Endometrium (tissue), 2 donors: ENCODE measurements at regions not wholly inside any gene's neighbourhood (a gene's known extent, or its start where the extent isn't known, plus 50 kb on each side); places are given as distances from the start of the nearest gene placed in this dataset.
"Not testable (repeated sequence)": the region's sequence is repeated elsewhere in the genome, so short reads cannot be mapped to it uniquely, and the experiment has no call there.

Experiments
- FAIRE-seq: peaks from 2 replicates; lab custom pipeline; 2012; peaks lifted over from hg19 to GRCh38; lab: Jason Lieb, UNC
- donor health status: control.
- donor health status: control.

- no peak for FAIRE-seq
Observed at GRCh38 chr5:38645508-38645907, 89.1 kb upstream of the LIFR start.

DNA sequence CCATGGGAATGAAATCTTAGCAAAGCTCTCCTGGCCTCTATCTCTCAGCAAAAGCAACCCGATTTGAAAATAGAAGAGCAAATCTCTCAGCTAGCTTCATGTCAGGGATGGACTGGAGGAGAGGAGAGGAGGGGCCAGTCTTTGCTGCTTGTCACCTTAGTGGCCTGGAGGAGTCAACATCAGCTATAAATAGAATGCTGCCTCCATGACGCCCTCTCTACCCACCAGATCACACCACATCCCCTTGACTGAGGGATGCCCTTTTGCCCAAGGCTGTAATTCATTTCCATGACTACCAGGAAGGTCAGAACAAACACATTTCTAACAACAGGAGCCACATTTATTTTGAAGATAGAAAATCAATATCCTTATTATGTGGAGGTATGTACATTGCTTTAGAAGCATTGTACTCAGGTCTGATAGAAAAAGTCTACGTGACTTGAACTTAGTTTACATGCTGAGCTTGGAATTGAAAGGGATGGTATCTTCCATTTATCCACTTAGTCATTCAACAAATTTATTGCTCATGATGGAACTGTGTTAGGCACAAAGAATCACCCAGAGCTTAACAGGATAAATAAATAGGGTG lies 92.4 kb upstream of the LIFR start:
- FAIRE-seq, result no peak

DNA sequence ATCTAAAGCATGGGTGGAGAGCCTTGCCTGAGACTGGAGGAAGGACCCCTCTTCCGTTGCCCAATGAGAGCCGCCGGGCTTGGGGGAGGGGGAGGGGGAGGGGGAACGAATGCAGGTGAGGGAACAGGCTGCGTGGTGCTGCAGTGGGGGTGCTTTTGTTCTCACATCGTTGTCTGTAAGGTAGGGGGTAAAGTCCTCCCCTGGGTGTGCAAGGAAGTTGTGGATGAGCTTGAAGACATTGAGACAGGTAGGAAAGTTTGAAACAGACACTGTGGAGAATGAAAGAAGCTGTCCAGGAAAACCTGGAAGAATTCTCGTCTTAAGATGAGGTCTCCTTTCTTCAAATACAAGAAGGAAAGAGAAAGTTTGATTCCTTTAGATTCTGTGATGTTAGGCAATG lies 94.1 kb upstream of the LIFR start:
- no peak for FAIRE-seq

GRCh38 chr5:38650946-38651345 lies 94.5 kb upstream of the LIFR start:
- no peak for FAIRE-seq

GRCh38 chr5:38651806-38652205 lies 95.4 kb upstream of the LIFR start:
- no peak for FAIRE-seq

- no peak for FAIRE-seq
Observed at GRCh38 chr5:38653389-38653788, 96.9 kb upstream of the LIFR start.

DNA sequence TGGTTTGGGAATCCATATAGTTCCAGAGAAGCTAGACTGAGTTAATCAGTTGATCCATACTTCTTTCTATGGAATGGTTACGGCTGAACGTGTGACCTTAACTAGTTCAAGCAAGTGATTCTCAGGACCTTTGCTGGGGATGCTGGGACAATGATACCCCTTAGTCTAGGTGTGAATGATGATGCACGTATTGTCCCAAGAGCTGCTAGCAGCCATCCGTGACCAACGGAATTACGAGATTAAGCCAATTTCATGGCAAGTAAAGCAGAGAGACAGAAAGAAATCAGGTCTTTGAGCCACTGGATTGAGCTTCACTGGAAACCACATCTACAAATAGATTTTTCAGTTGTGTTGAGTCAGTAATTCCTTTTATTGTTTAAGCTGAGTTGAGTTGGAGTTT lies 99.2 kb upstream of the LIFR start:
- FAIRE-seq, result no peak

- FAIRE-seq, result no peak
Observed at GRCh38 chr5:38656568-38656967, 100.1 kb upstream of the LIFR start.

DNA sequence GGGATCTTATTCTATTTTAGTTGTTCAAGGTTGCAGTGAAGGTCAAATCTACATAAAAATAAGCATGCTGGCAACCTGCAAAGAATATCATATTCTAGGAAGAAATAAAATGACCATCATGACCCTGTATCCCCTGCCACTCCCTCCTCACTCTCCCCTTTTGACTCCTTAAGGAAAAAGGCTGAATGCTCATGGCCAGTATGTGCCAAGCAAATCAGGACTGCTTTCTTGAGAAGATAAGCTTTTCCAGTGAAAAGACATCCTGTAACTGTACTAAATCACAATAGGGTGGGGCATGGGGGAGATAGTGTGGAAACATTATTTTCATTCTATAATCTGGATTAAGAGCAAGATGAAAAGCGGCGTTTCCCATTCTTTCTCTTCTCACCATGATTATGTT lies 100.6 kb upstream of the LIFR start:
- FAIRE-seq, result no peak

- FAIRE-seq, result no peak
Observed at GRCh38 chr5:38660194-38660668, 103.8 kb upstream of the LIFR start.

DNA sequence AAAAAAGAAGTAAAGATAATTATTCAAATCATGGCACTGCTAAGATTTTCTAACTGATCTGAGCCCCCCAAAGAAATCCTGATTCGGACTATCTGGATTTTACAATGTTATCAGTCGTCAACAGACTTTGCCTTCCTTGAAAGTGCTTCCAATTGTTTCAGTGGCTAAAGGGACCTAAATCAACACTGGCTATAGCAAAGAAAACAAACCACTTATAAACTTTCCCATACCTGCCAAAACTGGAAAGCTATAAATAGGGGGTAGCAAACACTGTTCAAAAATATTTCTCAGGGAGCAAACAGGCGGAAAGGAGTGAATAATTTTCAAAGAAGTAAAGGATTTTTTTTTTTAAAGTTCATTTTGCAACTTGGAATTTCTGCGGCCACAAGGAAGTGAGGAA lies 105.6 kb upstream of the LIFR start:
- FAIRE-seq, result no peak

- no peak for FAIRE-seq
Observed at GRCh38 chr5:38663249-38663648, 106.8 kb upstream of the LIFR start.

DNA sequence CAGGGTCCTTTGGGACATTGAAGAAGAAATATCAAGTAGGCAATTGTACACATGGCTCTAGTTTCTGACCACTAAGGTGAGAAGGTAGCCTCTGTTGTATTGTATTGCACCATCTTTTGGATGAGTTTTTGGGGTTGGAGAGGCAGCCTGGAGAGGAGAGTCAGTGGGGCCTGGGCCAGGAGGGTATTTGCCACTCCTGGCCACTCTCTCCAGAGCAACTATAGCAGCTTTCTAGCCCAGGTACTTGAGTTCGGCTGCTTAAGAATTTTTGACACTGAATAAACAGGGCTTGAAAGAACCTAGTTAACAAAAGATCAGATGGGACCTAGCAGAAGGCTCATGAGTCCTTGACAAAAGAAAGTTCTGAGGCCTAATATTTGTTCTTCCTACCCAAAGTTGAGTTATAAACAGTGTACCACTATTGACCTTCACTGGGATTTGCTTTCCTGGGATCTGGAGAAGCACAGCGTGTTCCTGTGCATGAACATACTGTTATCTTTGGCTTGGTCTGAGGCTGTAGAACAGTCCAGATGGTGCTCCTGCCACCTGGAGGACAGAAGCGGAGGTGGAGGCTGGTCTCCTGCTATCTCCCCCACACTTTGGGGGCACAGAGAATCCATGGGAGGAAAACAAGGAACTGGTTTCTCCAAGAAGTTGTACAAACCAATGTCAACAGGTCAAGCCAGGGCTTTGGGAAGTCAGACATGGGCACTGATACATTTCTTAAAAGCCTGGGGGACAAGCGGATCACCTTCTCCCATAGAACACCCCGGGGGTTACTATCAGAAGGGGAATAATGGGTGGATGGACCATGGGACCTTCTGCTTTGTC lies 110.4 kb upstream of the LIFR start:
- FAIRE-seq, result no peak

DNA sequence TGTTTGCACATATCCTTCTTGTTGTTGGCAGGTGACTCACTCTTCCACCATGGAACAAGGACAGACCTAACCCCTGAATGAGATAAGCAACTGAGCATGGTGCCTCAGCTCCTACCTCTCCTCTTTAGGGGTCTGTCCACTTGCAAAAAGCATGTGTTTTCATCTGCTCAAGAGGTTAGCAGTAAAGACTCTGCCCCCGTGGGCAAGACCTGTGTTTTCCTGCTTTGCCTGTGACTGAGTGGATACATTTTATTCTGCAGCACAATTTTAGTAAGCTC lies 111.0 kb upstream of the LIFR start:
- no peak for FAIRE-seq

DNA sequence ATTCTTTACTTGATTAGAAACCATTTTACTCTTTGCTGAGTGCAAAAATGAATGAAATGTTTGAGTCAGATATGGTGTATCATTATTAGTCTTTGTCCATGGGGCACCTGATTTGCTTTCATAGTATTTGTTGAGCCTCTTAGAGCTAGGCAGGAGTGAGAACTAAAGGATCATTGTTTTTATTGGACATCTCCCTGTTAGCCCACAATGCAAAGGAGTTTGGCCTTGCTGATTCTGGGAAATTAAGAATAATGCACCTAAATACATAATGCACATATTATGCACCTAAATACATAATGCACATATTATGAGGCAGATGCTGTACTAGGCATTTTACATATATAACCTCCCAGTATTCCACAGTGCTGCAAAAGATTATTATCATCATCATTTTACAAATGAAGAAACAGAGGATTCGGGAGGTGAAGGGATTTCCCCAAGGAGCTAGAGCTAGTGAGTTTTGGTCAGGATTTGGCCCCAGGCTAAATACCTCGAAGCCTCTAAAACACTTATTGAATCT lies 113.0 kb upstream of the LIFR start:
- no peak for FAIRE-seq

GRCh38 chr5:38670066-38670465 lies 113.6 kb upstream of the LIFR start:
- no peak for FAIRE-seq

DNA sequence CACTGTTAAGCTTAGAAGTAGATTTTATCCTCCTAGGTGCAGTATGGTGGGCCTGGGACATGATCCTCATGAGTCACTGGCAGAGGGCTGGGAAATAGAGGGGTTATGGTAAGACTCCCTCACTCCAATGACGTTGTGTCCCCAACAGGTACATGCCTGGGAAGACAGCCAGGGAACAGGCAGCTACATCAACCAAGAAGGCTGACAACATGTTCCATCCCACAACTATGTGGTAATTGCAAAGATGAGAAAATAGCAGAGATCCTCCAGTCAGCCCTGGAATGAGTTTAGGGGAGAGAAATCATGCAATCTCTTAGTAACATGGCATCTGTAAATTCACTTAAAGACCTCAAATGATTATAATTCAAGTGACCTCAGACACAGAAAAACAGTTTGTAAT lies 114.4 kb upstream of the LIFR start:
- FAIRE-seq, result no peak

DNA sequence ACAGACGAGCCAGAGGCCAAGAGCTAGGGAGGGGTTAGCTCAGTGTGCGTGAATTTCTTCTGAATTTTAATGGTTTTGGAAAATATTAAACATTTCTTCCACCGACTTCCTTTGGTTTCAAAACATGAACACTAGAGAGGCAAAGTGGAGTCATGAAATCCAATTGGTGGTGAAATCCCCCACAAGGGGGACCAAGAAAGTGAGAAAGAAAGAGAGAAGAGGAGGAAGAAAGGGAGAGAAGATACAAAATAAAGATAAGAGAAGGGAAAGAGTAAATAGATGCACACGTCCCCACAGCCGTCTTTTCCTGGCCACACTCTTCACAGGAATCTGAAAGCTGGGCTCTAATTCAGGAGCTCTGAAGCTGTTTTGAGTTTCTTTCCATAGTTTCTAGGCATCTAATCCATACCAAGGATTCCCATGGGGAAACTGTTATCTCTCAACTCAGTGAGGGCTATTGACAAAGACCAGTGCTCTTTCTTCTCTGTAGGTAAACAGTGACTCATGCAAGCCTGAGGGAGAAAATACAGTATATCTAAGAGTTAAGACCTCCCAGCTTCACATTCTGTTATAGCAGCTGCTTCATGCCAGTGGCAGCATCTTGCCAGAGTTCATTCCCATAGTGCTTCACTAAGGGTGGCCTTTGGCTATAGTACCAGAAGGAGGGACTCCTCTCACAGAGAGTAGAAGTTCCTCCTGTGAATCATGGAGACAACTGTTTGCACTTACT lies 115.8 kb upstream of the LIFR start:
- FAIRE-seq, result no peak

DNA sequence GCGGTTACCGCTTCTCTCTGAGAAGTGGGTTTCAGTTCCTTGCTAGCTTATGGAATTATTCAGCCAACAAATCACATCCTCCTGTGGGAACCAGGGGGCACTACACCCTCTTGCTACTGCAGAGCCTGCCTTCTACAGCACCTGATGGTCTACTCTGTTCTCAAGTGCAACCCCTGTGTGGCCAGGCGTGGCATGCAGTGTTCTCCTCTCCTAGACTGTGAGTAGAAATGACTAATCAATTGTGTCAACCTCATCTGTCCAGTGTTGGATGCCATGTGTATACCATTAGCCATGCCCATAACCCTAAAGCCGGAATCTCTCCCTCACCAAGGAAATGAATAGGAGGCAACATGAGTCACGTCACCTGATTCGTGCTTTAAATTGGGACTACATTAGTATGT lies 117.2 kb upstream of the LIFR start:
- no peak for FAIRE-seq

DNA sequence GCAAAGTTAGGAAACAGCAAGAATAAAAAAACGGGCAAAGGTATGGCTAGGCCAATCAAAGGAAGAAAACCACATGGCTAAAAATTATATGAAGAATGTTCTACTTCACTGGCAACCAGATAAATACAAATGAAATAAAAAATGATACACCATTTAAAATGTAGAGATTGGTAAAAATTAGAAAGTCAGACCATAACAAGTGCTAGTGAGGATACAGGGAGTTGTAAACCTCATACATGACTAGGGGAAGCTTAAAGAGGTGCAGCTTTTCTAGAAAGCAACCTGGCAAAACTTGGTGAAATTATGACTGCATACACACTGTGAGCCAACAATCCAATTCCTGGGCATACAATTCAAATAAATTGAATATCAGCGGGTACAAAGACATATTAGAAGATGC lies 119.0 kb upstream of the LIFR start:
- no peak for FAIRE-seq

DNA sequence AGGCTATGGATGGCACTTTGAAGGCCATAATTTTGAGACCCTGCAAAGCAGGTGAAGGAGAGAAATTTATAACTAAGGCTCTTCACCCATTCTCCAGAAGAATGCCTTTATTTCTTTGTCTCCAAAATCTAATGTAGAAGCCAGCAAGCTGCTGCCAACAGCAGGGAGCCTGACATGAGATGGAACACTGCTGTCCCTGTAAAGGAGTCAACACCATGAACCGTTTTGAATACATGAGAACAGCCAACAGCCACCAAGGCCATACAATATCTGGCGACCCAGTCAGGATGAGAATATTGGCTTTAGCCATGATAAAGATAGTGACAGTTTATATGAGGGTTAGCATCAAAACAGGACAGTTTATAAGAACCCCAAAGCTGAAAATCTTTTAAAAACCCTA lies 121.2 kb upstream of the LIFR start:
- no peak for FAIRE-seq

DNA sequence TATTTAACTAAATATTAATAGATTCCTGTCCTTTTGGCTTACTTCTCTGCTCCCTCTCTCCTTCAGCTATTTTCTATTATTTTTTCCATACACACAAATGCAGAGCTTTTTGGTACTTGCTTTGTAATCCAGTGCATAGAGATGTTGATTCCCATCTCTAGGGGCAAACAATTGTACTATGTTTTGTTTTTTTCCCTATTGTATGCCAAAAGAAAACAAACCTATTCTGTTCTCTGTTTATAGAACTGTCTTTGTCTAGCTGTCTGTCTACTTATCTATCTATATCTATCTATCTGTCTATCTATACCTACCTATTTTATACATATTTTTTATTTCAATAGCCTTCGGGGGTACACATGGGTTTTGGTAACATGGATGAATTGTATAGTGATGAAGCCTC lies 121.6 kb upstream of the LIFR start:
- FAIRE-seq, result no peak

GRCh38 chr5:38678697-38679096 lies 122.3 kb upstream of the LIFR start:
- FAIRE-seq, result not testable (repeated sequence)
